Peyer's patch (tissue), 4 donors: ENCODE measurements at regions not wholly inside any gene's neighbourhood (a gene's known extent, or its start where the extent isn't known, plus 50 kb on each side); places are given as distances from the start of the nearest gene placed in this dataset.

Experiments
- CTCF ChIP-seq, 6 experiments: fragments of 450-650 bp in 4 of 6; fragments of 200-600 bp in 2 of 6; sonication (generic) in 1 of 6; IDR thresholded peaks; one replicate each; pipeline ENCODE4 v1.5.1; 2017 to 2019; ENCODE audit warnings: antibody characterized with exemption in 6 of 6, mild to moderate bottlenecking in 3 of 6, moderate library complexity in 1 of 6
- POLR2A ChIP-seq, 2 donors: fragments of 450-650 bp; IDR thresholded peaks; one replicate each; pipeline ENCODE4 v1.5.1; 2017; ENCODE audit warnings: antibody characterized with exemption in 2 of 2, mild to moderate bottlenecking in 2 of 2, moderate library complexity in 2 of 2

GRCh38 chr6:168252267-168252666, 67.3 kb downstream of the DACT2 start:
- TF ChIP-seq CTCF (IDR thresholded peaks at IDR 0.05), result no peak
- TF ChIP-seq POLR2A (IDR thresholded peaks at IDR 0.05), result no peak
